GM19455 (cell line): ENCODE measurements at regions not wholly inside any gene's neighbourhood (a gene's known extent, or its start where the extent isn't known, plus 50 kb on each side); places are given as distances from the start of the nearest gene placed in this dataset.
A peak's percentile ranks its signal among the peaks of the same experiment; 100 is the strongest.
"Not testable (repeated sequence)": the region's sequence is repeated elsewhere in the genome, so short reads cannot be mapped to it uniquely, and the experiment has no call there.

ENCODE experiments used
- ATAC-seq: cut with Tn5 transposase; IDR thresholded peaks from one replicate; pipeline ENCODE4 v1.9.1; 2021; ENCODE audit not compliant: unreplicated experiment

DNA sequence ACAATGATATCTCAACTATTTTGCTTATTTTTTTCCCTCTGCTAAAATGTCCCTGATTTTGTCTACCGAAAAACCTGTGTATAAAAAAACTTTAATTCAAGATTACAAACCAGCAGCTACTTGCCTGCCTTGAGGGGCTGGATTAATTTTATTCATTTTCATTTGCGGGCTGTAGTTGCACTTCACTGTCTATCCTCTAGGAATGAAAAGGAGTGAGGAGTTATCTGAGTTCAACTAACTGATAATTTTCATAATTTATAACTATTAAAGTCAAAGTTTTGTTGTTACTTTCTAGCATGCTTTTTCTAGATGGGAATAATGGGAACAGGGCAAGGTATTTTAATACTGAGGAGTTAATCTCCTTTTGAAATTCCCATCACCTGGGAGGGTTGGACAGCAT lies 50.3 kb upstream of the AGTPBP1 start:
- ATAC-seq: not testable (repeated sequence)

DNA sequence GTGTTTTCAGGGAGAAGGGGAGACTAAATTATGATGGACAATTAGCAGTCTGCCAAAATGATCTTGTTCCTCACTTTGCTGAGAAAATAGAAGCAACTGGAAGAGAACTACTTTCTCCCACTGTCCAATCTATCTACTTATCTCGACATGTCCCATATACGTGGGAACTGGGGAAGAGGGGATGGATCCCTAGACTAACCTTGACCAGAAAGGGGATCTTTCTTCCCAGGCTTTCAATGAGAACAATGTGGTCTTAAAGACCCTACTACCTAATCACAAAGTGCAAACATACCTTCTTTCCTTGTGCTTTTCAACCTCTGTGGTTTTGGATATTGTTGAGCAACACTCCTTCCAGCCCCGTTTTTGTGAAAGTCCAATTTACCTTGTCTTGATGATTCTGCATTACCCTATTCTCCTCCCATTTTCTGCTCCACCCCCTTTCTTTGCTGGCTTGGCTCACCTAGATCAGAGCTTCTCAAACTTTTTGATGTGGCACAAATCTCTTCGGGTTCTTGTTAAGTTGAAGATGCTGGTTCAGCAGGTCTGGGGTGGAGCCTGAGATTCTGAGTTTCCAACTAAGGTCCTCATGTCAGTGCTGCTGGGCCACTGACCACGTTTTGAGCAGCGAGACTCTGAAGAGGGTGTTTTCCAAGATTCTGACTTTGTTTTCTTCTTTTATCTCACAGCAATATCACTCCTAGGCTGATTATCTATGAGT lies 61.4 kb upstream of the AGTPBP1 start:
- ATAC-seq: not testable (repeated sequence)

GRCh38 chr9:85804847-85805133 lies 63.0 kb upstream of the AGTPBP1 start:
- ATAC-seq: not testable (repeated sequence)

DNA sequence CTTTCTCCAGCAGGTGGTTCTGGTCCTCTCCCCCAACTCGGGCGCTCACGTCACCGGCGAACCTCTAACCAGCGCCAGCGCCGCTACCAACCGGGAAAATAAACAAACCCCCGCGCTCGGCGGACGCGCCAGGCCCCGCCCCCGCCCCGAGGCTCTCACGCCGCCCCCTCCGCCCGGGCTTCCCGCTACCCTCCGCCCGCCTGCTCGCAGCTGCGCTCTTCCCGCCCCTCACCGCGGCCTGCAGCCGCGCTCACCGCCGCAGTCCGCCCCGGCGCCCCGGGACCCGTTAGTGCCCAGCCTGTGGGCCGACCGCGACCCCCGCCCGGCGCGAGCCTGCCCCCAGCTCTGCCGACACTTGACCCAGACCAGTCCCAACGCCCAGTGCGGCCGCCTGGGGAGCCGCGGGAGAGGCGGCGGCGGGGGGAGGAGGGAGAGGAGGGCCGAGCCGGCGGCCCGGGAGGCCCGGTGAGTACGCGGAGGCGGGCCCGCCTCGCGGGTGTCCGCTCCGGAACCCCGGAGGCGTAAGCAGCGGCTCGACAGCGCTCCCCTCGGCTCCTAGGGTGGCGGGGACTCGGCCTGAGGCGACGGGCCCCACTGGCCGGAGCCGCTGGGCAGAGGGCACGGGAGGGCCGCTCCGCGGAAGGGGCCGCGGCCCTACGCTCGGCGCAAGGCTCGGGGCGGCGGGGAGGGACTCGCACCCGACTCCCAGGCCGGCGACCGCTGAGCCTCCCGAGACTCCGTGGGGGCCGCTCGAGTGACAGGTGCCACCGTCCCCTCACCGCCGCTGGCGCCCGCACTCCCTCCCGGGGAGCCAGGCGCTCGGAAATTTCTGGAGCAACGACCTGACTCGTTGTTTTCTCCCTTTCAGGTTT lies 63.6 kb upstream of the AGTPBP1 start:
- ATAC-seq: peak; percentile 77

- ATAC-seq: not testable (repeated sequence)
These were observed 66.6 kb upstream of the AGTPBP1 start for GRCh38 chr9:85808329-85808728.

GRCh38 chr9:85813388-85813787 lies 71.6 kb upstream of the AGTPBP1 start:
- not testable (repeated sequence) for ATAC-seq

DNA sequence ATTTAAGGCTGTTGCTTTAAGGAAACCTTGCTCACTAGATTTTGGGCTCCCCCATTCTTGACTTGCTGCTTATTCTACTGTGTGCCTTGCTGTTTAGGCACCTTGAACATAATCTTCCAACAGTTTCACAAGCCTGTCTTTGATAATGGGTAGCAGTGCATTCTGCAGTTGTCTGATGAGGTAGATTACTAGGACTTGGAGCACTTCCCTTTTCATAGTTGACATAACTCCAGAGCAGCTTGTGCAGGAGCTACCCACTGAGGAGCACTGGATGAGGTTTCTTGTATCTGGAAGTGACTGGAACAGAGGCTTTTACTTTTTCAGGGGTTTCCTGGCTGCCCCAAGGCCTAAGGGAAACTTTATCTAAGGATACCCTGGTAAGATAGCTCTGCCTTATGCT lies 73.0 kb upstream of the AGTPBP1 start:
- not testable (repeated sequence) for ATAC-seq

DNA sequence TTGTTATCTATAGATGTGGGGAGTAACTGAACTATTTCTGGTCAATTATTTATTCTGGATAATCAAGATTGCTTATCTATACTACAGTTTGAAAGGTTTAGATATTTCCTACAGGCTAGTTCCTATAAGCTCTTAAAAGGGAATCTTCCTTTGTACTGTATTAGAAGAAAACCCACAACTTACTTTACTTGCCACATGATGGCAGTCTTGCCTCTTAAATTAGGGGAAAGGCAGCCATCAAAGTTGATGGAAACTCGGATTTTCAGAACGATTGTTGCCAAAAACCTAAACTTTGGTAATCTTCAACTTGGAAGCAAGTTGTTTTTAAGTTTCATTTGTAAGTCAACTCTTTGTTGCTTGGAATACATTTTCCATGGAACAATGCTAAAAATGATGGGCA lies 77.2 kb upstream of the AGTPBP1 start:
- not testable (repeated sequence) for ATAC-seq

DNA sequence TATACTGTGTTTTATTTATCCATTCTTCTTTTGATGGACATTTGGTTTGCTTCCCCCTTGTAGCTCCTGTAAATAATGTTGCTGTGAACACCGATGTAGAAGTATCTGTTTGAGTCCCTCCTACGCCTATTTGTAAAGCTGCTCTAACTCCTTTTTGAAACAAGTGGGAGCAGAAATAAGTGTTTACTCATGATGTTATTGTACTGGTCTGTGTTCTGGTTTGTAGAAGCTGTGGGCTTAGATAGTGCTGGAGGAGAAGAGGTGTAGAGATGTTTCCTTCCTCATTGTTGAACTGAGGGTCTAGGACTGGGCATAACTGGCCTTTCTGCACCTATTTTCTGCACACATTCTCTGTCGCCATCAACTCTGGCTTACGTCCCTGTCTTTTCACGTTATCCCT lies 78.8 kb upstream of the AGTPBP1 start:
- not testable (repeated sequence) for ATAC-seq

DNA sequence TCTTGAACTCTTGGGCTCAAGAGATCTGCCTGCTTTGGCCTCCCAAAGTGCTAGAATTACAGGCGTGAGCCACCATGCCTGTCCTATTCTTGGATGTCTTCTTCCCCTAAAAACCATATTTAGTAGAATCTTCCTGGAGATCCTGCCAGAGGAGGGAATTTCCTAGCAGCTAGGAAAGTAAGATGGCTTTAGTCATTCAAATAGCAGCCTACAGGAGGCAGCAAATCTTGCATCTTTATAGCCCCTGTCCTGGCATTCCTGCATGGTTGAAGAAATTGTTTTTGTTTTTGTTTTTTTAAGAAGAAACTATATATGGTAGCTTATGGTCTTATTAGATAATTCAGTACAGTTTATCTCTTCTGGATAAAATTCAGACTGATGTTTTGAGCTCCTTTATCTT lies 83.2 kb upstream of the AGTPBP1 start:
- ATAC-seq: not testable (repeated sequence)

DNA sequence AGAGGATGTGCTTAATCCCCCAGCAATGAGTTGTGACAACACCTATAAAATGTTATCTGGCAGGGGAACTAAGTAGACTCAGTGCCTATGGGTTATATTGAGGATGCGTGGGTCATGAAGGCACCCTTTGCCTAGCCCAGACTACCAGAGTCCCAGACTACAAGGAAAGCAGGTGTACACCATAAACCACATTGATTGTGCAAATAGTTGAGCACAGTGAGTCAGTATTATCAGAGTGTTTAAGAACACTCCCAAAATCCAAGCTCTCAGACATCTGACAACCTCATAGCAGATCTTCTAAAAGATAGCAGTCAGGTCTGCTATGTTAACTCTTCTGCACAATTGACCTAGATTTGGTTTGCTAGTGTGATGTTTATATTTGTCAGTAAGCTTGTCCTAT lies 92.8 kb upstream of the AGTPBP1 start:
- not testable (repeated sequence) for ATAC-seq

DNA sequence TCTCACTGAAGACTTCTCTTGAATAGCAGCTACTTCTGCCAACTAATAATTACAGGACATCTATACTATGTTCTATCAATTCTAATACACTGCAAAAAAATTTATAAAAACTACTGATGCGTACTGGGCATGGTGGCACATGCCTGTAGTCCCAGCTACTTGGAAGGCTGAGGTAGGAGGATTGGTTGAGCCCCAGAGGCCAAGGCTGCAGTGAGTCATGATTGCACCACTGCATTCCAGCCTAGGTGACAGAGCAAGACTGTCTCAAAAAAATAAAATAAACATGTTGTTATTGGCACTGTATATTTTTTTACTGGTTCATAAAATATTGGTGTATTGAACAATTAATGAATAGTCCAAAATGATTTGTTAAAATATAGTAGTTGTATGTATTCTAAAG lies 97.0 kb upstream of the NAA35 start:
- not testable (repeated sequence) for ATAC-seq

GRCh38 chr9:85847782-85848181 lies 93.2 kb upstream of the NAA35 start:
- not testable (repeated sequence) for ATAC-seq

DNA sequence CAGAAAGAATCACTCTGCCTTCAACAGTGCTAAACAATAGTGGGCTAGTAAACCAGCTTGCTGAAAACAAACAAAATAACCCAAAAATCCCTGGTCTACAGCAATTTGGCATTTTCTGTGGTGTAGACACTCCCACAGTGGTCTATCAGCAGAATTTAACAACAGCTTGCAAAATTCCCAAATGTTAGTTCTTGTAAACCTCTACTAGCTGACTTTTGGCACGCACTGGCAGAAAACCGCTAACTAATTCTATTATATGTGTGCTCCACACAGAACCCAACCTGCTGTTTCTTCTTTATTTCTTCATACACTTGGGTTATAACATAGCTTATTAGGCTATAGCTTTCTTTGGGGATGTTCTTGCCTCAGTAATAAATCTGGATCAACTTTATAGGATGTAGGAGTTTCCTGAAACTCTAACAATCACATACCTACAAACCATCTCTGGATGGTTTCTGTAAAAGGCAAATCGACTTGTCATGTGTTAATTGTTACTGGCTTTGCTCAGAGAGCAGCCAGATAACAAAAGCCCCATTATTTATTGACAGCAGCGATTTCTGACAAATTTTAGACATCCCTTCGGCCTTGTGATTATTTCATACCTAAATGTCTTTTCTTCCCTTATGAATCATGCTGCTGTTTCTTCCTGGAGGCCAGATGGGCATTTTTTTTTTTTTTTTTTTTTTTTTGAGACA lies 82.7 kb upstream of the NAA35 start:
- ATAC-seq: no peak

- ATAC-seq: no peak
These were observed 81.2 kb upstream of the NAA35 start for GRCh38 chr9:85859765-85860164.

- not testable (repeated sequence) for ATAC-seq
These were observed 79.1 kb upstream of the NAA35 start for GRCh38 chr9:85861882-85862281.

DNA sequence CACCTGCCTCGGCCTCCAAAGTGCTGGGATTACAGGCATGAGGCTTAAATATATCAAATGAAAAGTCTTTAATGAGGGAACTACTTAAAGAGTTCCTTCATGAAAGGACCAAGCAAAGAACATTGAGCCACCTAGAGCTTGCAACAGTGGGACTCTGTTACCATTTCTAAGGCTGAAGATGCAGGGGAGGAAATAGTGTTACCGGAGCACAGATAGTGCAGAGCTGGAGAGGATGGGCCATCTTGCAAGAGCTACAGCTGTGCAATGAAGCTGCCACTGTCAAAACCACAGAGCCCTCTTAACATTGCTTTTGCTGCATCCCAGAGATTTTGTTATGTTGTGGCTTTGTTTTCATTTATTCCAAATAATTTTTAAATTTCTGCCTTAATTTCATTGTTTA lies 77.1 kb upstream of the NAA35 start:
- ATAC-seq: no peak

DNA sequence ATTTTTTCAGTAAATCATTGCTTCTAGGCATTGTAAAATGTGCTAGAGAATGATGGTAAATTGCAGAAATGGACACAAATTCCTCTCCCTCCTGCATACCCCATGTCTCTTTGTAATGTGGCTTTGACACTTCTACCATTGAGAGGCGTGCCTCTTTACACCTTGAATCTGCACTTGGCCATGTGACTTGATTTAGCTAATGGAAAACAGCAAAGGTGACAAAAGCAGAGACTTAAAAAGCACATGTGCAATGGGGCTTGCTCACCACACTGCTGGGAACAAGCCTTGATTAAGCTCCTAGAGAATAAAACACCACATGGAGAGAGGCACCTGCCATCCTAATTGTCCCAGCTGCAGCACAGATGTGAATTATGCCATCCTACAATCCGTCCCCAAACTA lies 69.9 kb upstream of the NAA35 start:
- no peak for ATAC-seq

- ATAC-seq: not testable (repeated sequence)
These were observed 69.3 kb upstream of the NAA35 start for GRCh38 chr9:85871683-85872082.

DNA sequence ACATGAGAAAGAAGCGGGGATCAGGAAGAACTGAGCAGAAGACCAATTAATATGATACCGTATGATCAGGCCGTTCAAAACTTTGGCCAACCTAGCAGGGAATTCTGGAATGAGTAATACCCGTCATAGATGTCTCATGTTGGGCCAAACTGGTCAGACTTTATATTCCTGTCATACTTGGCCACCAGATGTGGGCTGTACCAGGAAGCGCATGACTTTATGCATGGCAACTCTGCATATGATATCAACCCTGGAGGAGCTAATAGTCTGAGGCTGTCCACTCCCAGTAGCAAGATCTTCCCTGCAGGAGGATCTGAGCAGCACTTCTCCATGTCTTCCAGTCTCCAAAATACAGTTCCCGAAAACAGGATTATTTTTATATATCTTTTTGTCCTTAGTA lies 68.5 kb upstream of the NAA35 start:
- no peak for ATAC-seq

DNA sequence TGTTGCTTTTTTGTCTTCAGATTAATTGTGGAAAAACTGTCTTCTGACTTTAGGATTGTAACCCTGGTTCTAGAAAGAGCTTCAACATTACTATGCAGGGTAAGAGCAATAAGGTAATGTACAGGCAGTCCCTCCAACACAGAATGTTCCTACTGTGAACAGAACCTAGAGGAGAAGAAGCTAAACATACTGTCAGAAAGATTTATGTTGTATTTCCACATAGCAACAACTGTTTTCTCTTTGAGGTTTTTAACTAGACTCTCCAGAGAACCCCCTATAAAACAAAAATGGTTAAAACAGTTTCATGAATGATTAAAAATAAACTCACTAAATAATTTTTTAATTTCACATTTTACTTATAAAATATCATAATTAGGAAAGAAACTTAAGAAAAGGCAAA lies 64.3 kb upstream of the NAA35 start:
- ATAC-seq: no peak
